Keratinocyte (primary cell): ENCODE measurements at regions not wholly inside any gene's neighbourhood (a gene's known extent, or its start where the extent isn't known, plus 50 kb on each side); places are given as distances from the start of the nearest gene placed in this dataset.

ENCODE experiments used
- DNase-seq: peaks from one replicate; pipeline ENCODE4 v3.0.0-alpha.2; 2011; ENCODE audit warnings: low read depth, missing footprints, low spot score
- FAIRE-seq: peaks from 2 replicates; lab custom pipeline; 2011; peaks lifted over from hg19 to GRCh38; lab: Jason Lieb, UNC
- H2AFZ ChIP-seq: 2 replicates; pipeline ENCODE4 v1.6.0; 2012; ENCODE audit warnings: low read length, control low read depth, inconsistent platforms; ENCODE audit not compliant: control insufficient read depth
- H3K27ac ChIP-seq: 2 replicates; pipeline ENCODE4 v1.5.1; 2011; ENCODE audit warnings: low read length; ENCODE audit not compliant: control insufficient read depth, insufficient read depth
- H3K27me3 ChIP-seq: 3 replicates; pipeline ENCODE4 v1.6.0; 2011; ENCODE audit warnings: low read length; ENCODE audit not compliant: control insufficient read depth, insufficient read depth; ENCODE audit errors: extremely low read depth
- H3K36me3 ChIP-seq, 2 experiments: 2 replicates in 1 of 2; 3 replicates in 1 of 2; pipeline ENCODE4 v1.5.1; 2011; ENCODE audit warnings: low read length in 2 of 2, mild to moderate bottlenecking in 1 of 2; ENCODE audit not compliant: control insufficient read depth in 2 of 2, insufficient read depth in 2 of 2; ENCODE audit errors: extremely low read depth in 1 of 2
- H3K4me1 ChIP-seq: 3 replicates; pipeline ENCODE4 v1.5.1; 2011; ENCODE audit warnings: low read length; ENCODE audit not compliant: control insufficient read depth, insufficient read depth; ENCODE audit errors: extremely low read depth
- H3K4me2 ChIP-seq: 3 replicates; pipeline ENCODE4 v1.6.0; 2011; ENCODE audit warnings: low read depth, low read length; ENCODE audit not compliant: control insufficient read depth, insufficient read depth; ENCODE audit errors: extremely low read depth
- H3K4me3 ChIP-seq, 3 experiments: fragments of 200-600 bp in 1 of 3; sonication (generic) in 1 of 3; 2 replicates in 2 of 3; 3 replicates in 1 of 3; pipeline ENCODE4 v1.5.1; 2011 to 2016; ENCODE audit warnings: low read length in 3 of 3, mild to moderate bottlenecking in 3 of 3, control low read depth in 2 of 3, inconsistent platforms in 1 of 3, low read depth in 1 of 3, mixed read lengths in 1 of 3, mixed run types in 1 of 3, moderate library complexity in 1 of 3; ENCODE audit not compliant: control insufficient read depth in 2 of 3, insufficient read depth in 2 of 3; ENCODE audit errors: extremely low read depth in 1 of 3
- H3K79me2 ChIP-seq: 2 replicates; pipeline ENCODE4 v1.6.0; 2012; ENCODE audit warnings: low read length; ENCODE audit not compliant: control insufficient read depth, insufficient read depth
- H3K9ac ChIP-seq: 3 replicates; pipeline ENCODE4 v1.6.0; 2011; ENCODE audit warnings: low read length; ENCODE audit not compliant: control insufficient read depth, insufficient read depth; ENCODE audit errors: extremely low read depth
- H3K9me1 ChIP-seq: 3 replicates; pipeline ENCODE4 v1.6.0; 2011; ENCODE audit warnings: low read length; ENCODE audit not compliant: control insufficient read depth, insufficient read depth; ENCODE audit errors: extremely low read depth
- H3K9me3 ChIP-seq: 2 replicates; pipeline ENCODE4 v1.5.1; 2012; ENCODE audit warnings: low read depth, low read length; ENCODE audit not compliant: control insufficient read depth
- H4K20me1 ChIP-seq: 3 replicates; pipeline ENCODE4 v1.6.0; 2011; ENCODE audit warnings: low read length; ENCODE audit not compliant: control insufficient read depth, insufficient read depth; ENCODE audit errors: extremely low read depth
- CTCF ChIP-seq, 3 experiments: IDR thresholded peaks in 1 of 3; conservative IDR thresholded peaks in 1 of 3; optimal IDR thresholded peaks in 1 of 3; 2 replicates in 2 of 3; 3 replicates in 1 of 3; pipeline versions ENCODE3 to v1.5.1; 2011; ENCODE audit warnings: low read length in 3 of 3, mild to moderate bottlenecking in 3 of 3, moderate library complexity in 2 of 3, control low read depth in 1 of 3, inconsistent platforms in 1 of 3; ENCODE audit not compliant: insufficient read depth in 2 of 3; ENCODE audit errors: extremely low read depth in 1 of 3
- EZH2 ChIP-seq: IDR thresholded peaks from one replicate; pipeline ENCODE4 v1.6.1; 2012; ENCODE audit warnings: inconsistent platforms, mild to moderate bottlenecking, low read length, moderate library complexity
- dilution Hi-C: fragments of 300-500 bp; cut with MboI; formaldehyde crosslinking; loops from one replicate; pipeline ENCODE4 v1.7.0; 2020; ENCODE audit warnings: low sequenced_read_pairs; ENCODE audit not compliant: extremely low pct_ligation_motif_present

GRCh38 chr13:108095036-108095435 lies 120.3 kb downstream of the LIG4 start:
- Histone ChIP-seq H3K4me1 (no peaks in the 10 kb centered on the region), H3K4me3 (no peak overlapping the region), H3K79me2 (no peaks in the 10 kb centered on the region), H4K20me1 (no peaks in the 10 kb centered on the region), H3K27ac (no peak overlapping the region), H3K9me1 (no peaks in the 10 kb centered on the region), H2AFZ (no peak overlapping the region), H3K9me3 (no peaks in the 10 kb centered on the region), H3K36me3 (no peaks in the 10 kb centered on the region), H3K4me2 (no peak overlapping the region), H3K9ac (no peak overlapping the region), H3K27me3 (no peaks in the 10 kb centered on the region)
- no peak for DNase-seq
- dilution Hi-C loops: no loop called here
- TF ChIP-seq CTCF (optimal IDR thresholded peaks at IDR 0.05 in 1 of 3, IDR thresholded peaks at IDR 0.05 in 1 of 3, conservative IDR thresholded peaks at IDR 0.05 in 1 of 3; ENCODE audit: extremely low read depth in 1 of 3, insufficient read depth in 2 of 3, low read length in 3 of 3) (no peak), EZH2 (no peak)
- FAIRE-seq: no peak

GRCh38 chr13:108093616-108094015 lies 121.7 kb downstream of the LIG4 start:
- no peak overlapping the region for H2AFZ ChIP-seq
- dilution Hi-C loops: no loop called here
- no peak overlapping the region for H3K4me3 ChIP-seq
- no peaks in the 10 kb centered on the region for H3K9me3 ChIP-seq
- H3K27me3 ChIP-seq: no peaks in the 10 kb centered on the region
- H3K4me2 ChIP-seq: no peak overlapping the region
- TF ChIP-seq EZH2 (no peak), CTCF (optimal IDR thresholded peaks at IDR 0.05 in 1 of 3, IDR thresholded peaks at IDR 0.05 in 1 of 3, conservative IDR thresholded peaks at IDR 0.05 in 1 of 3; ENCODE audit: extremely low read depth in 1 of 3, insufficient read depth in 2 of 3, low read length in 3 of 3) (no peak)
- H3K27ac ChIP-seq: no peak overlapping the region
- no peaks in the 10 kb centered on the region for H3K4me1 ChIP-seq
- H3K9me1 ChIP-seq: no peaks in the 10 kb centered on the region
- no peak for DNase-seq
- H4K20me1 ChIP-seq: no peaks in the 10 kb centered on the region
- no peaks in the 10 kb centered on the region for H3K79me2 ChIP-seq
- no peak for FAIRE-seq
- H3K9ac ChIP-seq: no peak overlapping the region
- H3K36me3 ChIP-seq: no peaks in the 10 kb centered on the region
